Parathyroid adenoma (tissue), 2 donors: ENCODE measurements at regions not wholly inside any gene's neighbourhood (a gene's known extent, or its start where the extent isn't known, plus 50 kb on each side); places are given as distances from the start of the nearest gene placed in this dataset.
"Not testable (repeated sequence)": the region's sequence is repeated elsewhere in the genome, so short reads cannot be mapped to it uniquely, and the experiment has no call there.

Source experiments
- H2AFZ ChIP-seq: fragments of 300-600 bp; sonication (generic); one replicate; pipeline ENCODE4 v1.7.0; 2017; ENCODE audit warnings: antibody characterized with exemption, mild to moderate bottlenecking
- H3K27ac ChIP-seq: fragments of 300-600 bp; sonication (generic); one replicate; pipeline ENCODE4 v1.7.0; 2017
- H3K27me3 ChIP-seq: fragments of 300-600 bp; sonication (generic); one replicate; pipeline ENCODE4 v1.7.0; 2017; ENCODE audit warnings: low read length; ENCODE audit not compliant: control insufficient read depth, insufficient read depth
- H3K36me3 ChIP-seq: fragments of 300-600 bp; sonication (generic); one replicate; pipeline ENCODE4 v1.7.0; 2017; ENCODE audit warnings: low read length; ENCODE audit not compliant: control insufficient read depth, insufficient read depth
- H3K4me1 ChIP-seq: fragments of 300-600 bp; sonication (generic); one replicate; pipeline ENCODE4 v1.7.0; 2017; ENCODE audit warnings: control low read depth
- H3K4me2 ChIP-seq: fragments of 300-600 bp; sonication (generic); one replicate; pipeline ENCODE4 v1.7.0; 2017; ENCODE audit warnings: low read length
- H3K4me3 ChIP-seq: fragments of 300-600 bp; sonication (generic); one replicate; pipeline ENCODE4 v1.7.0; 2017; ENCODE audit warnings: low read depth, low read length
- H3K79me2 ChIP-seq: fragments of 300-600 bp; sonication (generic); one replicate; pipeline ENCODE4 v1.7.0; 2017; ENCODE audit warnings: control low read depth
- H3K9ac ChIP-seq: fragments of 300-600 bp; sonication (generic); one replicate; pipeline ENCODE4 v1.7.0; 2017; ENCODE audit warnings: mild to moderate bottlenecking
- H3K9me3 ChIP-seq: fragments of 300-600 bp; sonication (generic); one replicate; pipeline ENCODE4 v1.7.0; 2017; ENCODE audit warnings: low read length; ENCODE audit not compliant: control insufficient read depth
- TF ChIP-seq, protein P1 (sequence below): fragments of 300-600 bp; sonication (generic); IDR thresholded peaks from one replicate; pipeline ENCODE4 v1.7.0; 2017; ENCODE audit warnings: antibody characterized with exemption, mild to moderate bottlenecking
- donor health status: primary hyperparathyroidism.

- no peaks in the 10 kb centered on the region for H3K79me2 ChIP-seq
- no peaks in the 10 kb centered on the region for H3K9me3 ChIP-seq
- no peak overlapping the region for H3K4me2 ChIP-seq
- no peak overlapping the region for H2AFZ ChIP-seq
- H3K36me3 ChIP-seq: no peaks in the 10 kb centered on the region
- no peak overlapping the region for H3K9ac ChIP-seq
- TF ChIP-seq, protein P1, sequence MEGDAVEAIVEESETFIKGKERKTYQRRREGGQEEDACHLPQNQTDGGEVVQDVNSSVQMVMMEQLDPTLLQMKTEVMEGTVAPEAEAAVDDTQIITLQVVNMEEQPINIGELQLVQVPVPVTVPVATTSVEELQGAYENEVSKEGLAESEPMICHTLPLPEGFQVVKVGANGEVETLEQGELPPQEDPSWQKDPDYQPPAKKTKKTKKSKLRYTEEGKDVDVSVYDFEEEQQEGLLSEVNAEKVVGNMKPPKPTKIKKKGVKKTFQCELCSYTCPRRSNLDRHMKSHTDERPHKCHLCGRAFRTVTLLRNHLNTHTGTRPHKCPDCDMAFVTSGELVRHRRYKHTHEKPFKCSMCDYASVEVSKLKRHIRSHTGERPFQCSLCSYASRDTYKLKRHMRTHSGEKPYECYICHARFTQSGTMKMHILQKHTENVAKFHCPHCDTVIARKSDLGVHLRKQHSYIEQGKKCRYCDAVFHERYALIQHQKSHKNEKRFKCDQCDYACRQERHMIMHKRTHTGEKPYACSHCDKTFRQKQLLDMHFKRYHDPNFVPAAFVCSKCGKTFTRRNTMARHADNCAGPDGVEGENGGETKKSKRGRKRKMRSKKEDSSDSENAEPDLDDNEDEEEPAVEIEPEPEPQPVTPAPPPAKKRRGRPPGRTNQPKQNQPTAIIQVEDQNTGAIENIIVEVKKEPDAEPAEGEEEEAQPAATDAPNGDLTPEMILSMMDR: no peak
- no peaks in the 10 kb centered on the region for H3K27me3 ChIP-seq
- H3K4me3 ChIP-seq: no peak overlapping the region
- no peak overlapping the region for H3K27ac ChIP-seq
- H3K4me1 ChIP-seq: no peaks in the 10 kb centered on the region
These were observed 115.9 kb downstream of the ACTBL2 start for GRCh38 chr5:57366744-57367143.

DNA sequence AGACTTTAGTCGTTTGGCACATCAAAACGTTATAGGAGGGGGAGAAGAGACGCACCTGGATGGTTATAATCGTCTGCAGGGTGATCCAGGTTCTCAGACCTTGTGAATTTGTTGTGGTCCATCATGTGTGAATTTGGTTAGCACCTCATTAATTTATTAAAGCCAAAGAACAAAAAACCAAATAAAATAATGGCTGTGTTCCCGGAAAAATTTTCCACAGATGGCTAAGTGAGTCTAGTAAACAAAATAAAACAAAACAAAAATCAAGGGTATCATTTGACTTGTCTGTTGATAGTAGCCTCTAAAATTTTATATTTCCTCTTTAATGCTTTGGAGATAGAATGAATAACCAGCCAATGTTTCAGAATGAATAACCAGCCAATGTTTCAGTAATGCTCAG lies 119.7 kb downstream of the ACTBL2 start:
- Histone ChIP-seq H3K79me2 (no peaks in the 10 kb centered on the region), H3K36me3 (no peaks in the 10 kb centered on the region), H3K4me1 (no peaks in the 10 kb centered on the region), H3K4me2 (no peak overlapping the region), H3K27ac (no peak overlapping the region), H3K9me3 (no peaks in the 10 kb centered on the region), H3K4me3 (no peak overlapping the region), H3K9ac (no peak overlapping the region), H3K27me3 (no peaks in the 10 kb centered on the region), H2AFZ (no peak overlapping the region)
- TF ChIP-seq, protein P1: no peak

GRCh38 chr5:57360871-57361270 lies 121.7 kb downstream of the ACTBL2 start:
- Histone ChIP-seq H3K9me3 (no peaks in the 10 kb centered on the region), H3K79me2 (no peaks in the 10 kb centered on the region), H3K4me1 (no peaks in the 10 kb centered on the region), H3K9ac (no peak overlapping the region), H3K4me2 (no peak overlapping the region), H3K27me3 (no peaks in the 10 kb centered on the region), H3K36me3 (no peaks in the 10 kb centered on the region), H3K27ac (no peak overlapping the region), H3K4me3 (no peak overlapping the region), H2AFZ (no peak overlapping the region)
- TF ChIP-seq, protein P1: no peak

DNA sequence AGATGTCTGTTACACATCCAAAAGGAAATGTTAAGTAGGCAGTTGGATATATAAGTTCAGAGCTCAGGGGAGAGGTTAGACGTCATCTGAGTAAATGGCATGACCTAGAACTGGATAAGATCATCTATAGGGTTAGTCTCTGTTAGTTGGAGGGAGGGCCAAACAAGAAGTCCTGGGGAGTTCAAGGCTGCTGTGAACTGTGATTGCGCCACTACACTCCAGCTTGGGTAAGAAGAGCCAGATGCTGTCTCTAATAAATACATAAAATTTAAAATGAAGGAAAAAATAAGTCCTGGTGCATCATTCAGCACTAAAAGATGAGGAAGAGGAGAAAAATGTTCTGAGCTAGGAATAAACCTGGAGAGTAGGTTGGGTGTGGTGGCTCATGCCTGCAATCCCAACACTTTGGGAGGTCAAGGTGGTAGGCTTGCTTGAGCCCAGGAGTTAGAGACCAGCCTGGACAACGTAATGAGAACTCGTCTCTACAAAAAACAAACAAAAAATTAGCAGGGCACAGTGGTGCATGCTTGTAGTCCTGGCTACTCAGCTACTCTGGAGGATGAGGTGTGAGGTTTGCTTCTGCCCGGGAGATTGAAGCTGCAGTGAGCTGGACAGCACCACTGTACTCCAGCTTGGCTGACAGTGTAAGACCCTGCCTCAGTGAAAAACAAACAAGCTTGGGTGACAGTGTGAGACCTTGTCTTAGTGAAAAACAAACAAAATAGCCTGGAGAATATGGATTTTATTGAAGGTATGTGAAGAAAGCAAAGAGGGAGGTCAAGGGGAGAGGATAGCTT lies 123.6 kb downstream of the ACTBL2 start:
- Histone ChIP-seq H3K9ac (no peak overlapping the region), H3K27ac (no peak overlapping the region), H2AFZ (no peak overlapping the region), H3K36me3 (no peaks in the 10 kb centered on the region), H3K4me1 (no peaks in the 10 kb centered on the region), H3K27me3 (no peaks in the 10 kb centered on the region), H3K79me2 (no peaks in the 10 kb centered on the region), H3K4me2 (no peak overlapping the region), H3K9me3 (no peaks in the 10 kb centered on the region), H3K4me3 (no peak overlapping the region)
- TF ChIP-seq, protein P1: no peak

GRCh38 chr5:57356850-57357249 lies 125.8 kb downstream of the ACTBL2 start:
- not testable (repeated sequence) for H2AFZ ChIP-seq, H3K36me3 ChIP-seq, H3K4me3 ChIP-seq, H3K27ac ChIP-seq, H3K4me1 ChIP-seq, H3K27me3 ChIP-seq, H3K9me3 ChIP-seq, H3K79me2 ChIP-seq, H3K9ac ChIP-seq, H3K4me2 ChIP-seq
